SU-DHL-6 (cell line): ENCODE measurements at regions not wholly inside any gene's neighbourhood (a gene's known extent, or its start where the extent isn't known, plus 50 kb on each side); places are given as distances from the start of the nearest gene placed in this dataset.

ENCODE experiments used
- CTCF ChIP-seq: fragments of 200-600 bp; sonication (generic); IDR thresholded peaks from one replicate; pipeline ENCODE4 v1.5.1; 2017; ENCODE audit warnings: antibody characterized with exemption, mild to moderate bottlenecking, low read length, moderate library complexity; ENCODE audit not compliant: insufficient read depth, poor library complexity, severe bottlenecking
- EZH2phosphoT487 ChIP-seq: fragments of 200-600 bp; sonication (generic), shearing (Covaris generic); conservative IDR thresholded peaks from 2 replicates; pipeline ENCODE4 v1.6.1; 2018; ENCODE audit warnings: mild to moderate bottlenecking, antibody characterized with exemption, low read length, moderate library complexity, mixed read lengths

DNA sequence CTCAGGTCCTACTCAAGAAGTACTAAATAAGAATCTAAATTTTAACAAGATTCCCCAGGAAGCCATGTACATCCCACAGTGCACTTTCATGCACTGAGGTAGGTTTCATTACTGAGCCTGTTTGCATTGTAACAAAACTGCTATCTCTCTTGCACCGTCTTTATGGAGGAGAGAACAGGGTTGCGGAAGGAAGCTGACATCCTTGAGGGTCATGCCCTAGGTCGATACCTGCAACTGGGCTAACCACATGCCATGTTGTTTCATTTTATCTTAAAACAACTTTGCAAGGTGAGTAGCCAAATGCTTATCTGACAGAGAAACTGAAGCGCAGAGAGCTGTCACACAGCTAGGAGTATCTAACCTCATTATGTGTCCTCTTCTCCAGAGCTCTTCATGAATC, 656.3 kb upstream of the TENM4 start:
- no peak for TF ChIP-seq CTCF
- no peak for TF ChIP-seq EZH2phosphoT487
